ENCODE measurements at regions not wholly inside any gene's neighbourhood (a gene's known extent, or its start where the extent isn't known, plus 50 kb on each side); places are given as distances from the start of the nearest gene placed in this dataset.

DNA sequence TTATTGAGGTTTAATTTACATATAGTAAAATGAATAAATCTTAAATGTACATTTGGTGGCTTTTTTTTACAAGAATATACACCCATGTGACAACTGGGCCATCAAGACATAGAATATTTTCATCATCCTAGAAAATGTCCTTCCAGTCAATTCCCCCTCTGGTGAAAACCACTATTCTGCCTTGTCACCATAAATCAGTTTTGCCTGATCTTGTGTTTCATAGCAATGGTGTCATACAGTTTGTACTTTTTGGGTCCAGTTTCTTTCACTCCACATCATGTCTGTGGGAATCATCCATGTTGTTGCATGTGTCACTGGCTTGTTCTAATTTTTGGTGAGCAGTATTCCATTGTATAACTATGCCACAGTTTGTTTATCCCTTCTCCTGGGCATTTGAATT lies 133.1 kb downstream of the PDCD6IP start:
- peaks cover 3% of the 10 kb centered on the region for H3K9me3 Mint-ChIP-seq (ENCODE audit: low read depth)
- TF ChIP-seq, protein P1, sequence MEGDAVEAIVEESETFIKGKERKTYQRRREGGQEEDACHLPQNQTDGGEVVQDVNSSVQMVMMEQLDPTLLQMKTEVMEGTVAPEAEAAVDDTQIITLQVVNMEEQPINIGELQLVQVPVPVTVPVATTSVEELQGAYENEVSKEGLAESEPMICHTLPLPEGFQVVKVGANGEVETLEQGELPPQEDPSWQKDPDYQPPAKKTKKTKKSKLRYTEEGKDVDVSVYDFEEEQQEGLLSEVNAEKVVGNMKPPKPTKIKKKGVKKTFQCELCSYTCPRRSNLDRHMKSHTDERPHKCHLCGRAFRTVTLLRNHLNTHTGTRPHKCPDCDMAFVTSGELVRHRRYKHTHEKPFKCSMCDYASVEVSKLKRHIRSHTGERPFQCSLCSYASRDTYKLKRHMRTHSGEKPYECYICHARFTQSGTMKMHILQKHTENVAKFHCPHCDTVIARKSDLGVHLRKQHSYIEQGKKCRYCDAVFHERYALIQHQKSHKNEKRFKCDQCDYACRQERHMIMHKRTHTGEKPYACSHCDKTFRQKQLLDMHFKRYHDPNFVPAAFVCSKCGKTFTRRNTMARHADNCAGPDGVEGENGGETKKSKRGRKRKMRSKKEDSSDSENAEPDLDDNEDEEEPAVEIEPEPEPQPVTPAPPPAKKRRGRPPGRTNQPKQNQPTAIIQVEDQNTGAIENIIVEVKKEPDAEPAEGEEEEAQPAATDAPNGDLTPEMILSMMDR (IDR thresholded peaks at IDR 0.05), result no peak
- no peaks in the 10 kb centered on the region for H3K4me1 Mint-ChIP-seq (ENCODE audit: low read depth)
- no peak overlapping the region for H3K27ac Mint-ChIP-seq (ENCODE audit: unreplicated experiment)
- H3K36me3 Mint-ChIP-seq (ENCODE audit: low read depth), result no peaks in the 10 kb centered on the region
- H3K4me3 Mint-ChIP-seq (ENCODE audit: unreplicated experiment), result no peak overlapping the region
- no peak for DNase-seq (ENCODE audit: low spot score)
- H3K27me3 Mint-ChIP-seq (ENCODE audit: low read depth), result peaks cover 17% of the 10 kb centered on the region

GRCh38 chr3:33932010-33932764 lies 133.8 kb downstream of the PDCD6IP start:
- peaks cover 3% of the 10 kb centered on the region for H3K9me3 Mint-ChIP-seq (ENCODE audit: low read depth)
- H3K27ac Mint-ChIP-seq (ENCODE audit: unreplicated experiment), result no peak overlapping the region
- DNase-seq (ENCODE audit: low spot score), result no peak
- no peaks in the 10 kb centered on the region for H3K4me1 Mint-ChIP-seq (ENCODE audit: low read depth)
- no peaks in the 10 kb centered on the region for H3K36me3 Mint-ChIP-seq (ENCODE audit: low read depth)
- TF ChIP-seq, protein P1 (IDR thresholded peaks at IDR 0.05), result no peak
- H3K4me3 Mint-ChIP-seq (ENCODE audit: unreplicated experiment), result no peak overlapping the region
- peaks cover 18% of the 10 kb centered on the region for H3K27me3 Mint-ChIP-seq (ENCODE audit: low read depth)

DNA sequence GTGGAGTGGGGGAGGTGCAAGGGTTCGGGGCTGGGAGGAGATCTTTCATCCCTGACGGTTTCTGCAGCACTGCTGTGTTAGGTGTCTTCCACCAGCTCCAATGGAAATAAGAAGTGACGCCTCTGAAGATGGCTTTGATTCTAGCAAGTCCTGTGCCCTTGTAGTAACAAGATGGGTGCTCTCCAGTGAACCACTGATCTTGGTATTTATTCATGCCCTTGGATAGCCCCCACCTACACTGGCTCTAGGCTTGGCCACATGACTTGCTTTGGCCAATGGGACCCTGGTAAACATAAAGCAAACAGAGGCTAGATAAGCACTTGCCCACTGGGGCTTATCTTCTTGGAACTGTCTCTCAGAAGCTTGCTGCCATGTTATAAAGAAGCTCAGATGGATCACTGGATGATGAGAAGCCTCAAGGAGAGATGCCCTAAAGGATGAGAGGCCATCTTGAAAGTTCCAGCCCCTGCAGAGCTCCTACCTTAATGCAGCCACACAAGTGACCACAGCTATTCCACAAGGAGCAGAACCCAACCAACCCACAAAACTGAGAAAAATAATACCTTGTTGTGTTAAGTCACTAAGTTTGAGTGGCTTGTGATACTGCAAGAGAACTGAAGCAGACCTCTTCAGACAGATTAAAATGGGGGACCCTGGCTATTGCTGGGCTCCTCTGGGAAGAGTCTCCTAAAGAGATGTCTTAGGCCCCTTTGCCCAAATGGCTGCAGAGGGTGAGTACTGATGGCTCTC lies 137.9 kb downstream of the PDCD6IP start:
- DNase-seq (ENCODE audit: low spot score), result no peak
- Mint-ChIP-seq H3K27me3 (ENCODE audit: low read depth) (peaks cover 21% of the 10 kb centered on the region), H3K4me3 (ENCODE audit: unreplicated experiment) (no peak overlapping the region), H3K4me1 (ENCODE audit: low read depth) (no peaks in the 10 kb centered on the region), H3K36me3 (ENCODE audit: low read depth) (no peaks in the 10 kb centered on the region), H3K27ac (ENCODE audit: unreplicated experiment) (no peak overlapping the region), H3K9me3 (ENCODE audit: low read depth) (peaks cover 3% of the 10 kb centered on the region)
- TF ChIP-seq, protein P1 (IDR thresholded peaks at IDR 0.05), result no peak

DNA sequence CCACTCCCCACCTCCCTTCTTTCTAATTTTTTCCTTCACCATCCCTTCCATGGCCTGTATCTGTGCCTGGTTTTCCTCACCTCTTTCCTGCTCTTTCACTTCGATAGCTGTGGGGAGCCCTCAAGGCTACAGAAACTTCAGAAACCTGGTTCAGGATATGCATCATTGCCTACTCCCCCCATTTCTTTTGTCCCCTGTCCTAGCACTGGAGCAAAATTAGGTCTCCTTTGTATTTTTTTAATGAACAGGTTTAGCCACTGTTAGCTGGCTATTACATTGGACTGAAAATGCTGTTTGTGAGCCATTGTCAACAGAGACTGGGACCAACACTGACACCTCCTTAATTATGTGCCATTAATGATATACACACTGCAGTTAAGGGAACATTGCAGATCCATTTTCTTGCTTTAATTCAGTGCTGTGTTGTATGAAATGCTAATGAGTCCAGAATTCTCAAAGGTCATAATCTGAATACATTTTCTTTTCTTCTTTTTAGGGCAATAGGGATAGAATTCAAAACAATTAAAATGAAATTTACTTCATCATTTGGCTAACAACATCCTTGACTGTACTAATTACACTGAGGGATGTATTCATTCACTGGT lies 138.6 kb downstream of the PDCD6IP start:
- Mint-ChIP-seq H3K27ac (ENCODE audit: unreplicated experiment) (no peak overlapping the region), H3K4me3 (ENCODE audit: unreplicated experiment) (no peak overlapping the region), H3K4me1 (ENCODE audit: low read depth) (no peaks in the 10 kb centered on the region), H3K27me3 (ENCODE audit: low read depth) (peaks cover 17% of the 10 kb centered on the region), H3K9me3 (ENCODE audit: low read depth) (peaks cover 3% of the 10 kb centered on the region), H3K36me3 (ENCODE audit: low read depth) (no peaks in the 10 kb centered on the region)
- no peak for DNase-seq (ENCODE audit: low spot score)
- TF ChIP-seq, protein P1 (IDR thresholded peaks at IDR 0.05), result no peak

DNA sequence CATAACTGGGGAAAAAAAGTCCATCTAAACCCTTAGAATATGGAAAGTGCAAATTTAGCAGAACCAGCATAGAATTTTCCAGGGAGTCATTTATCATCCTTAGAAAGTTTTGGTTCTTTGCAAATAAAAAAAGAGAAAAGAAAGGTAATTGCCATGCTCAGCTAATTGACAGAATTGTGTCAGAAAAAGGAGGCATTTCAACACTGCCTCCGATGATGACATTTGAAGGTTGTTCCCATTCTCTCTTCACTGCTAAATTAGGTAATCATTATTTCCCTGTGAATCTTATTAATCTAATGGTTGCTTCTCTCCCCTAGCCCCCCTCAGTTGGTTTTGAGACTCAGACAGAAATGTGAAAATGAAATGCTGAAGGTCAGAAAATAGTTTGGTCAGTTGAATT lies 139.2 kb downstream of the PDCD6IP start:
- peaks cover 17% of the 10 kb centered on the region for H3K27me3 Mint-ChIP-seq (ENCODE audit: low read depth)
- no peak overlapping the region for H3K4me3 Mint-ChIP-seq (ENCODE audit: unreplicated experiment)
- H3K4me1 Mint-ChIP-seq (ENCODE audit: low read depth), result no peaks in the 10 kb centered on the region
- H3K27ac Mint-ChIP-seq (ENCODE audit: unreplicated experiment), result no peak overlapping the region
- TF ChIP-seq, protein P1 (IDR thresholded peaks at IDR 0.05), result no peak
- H3K9me3 Mint-ChIP-seq (ENCODE audit: low read depth), result peaks cover 3% of the 10 kb centered on the region
- H3K36me3 Mint-ChIP-seq (ENCODE audit: low read depth), result no peaks in the 10 kb centered on the region
- no peak for DNase-seq (ENCODE audit: low spot score)
